Lower leg skin (tissue), 3 donors: ENCODE measurements at regions not wholly inside any gene's neighbourhood (a gene's known extent, or its start where the extent isn't known, plus 50 kb on each side); places are given as distances from the start of the nearest gene placed in this dataset.

Source experiments
- CTCF ChIP-seq, 3 donors: fragments of 450-650 bp; IDR thresholded peaks; one replicate each; pipeline ENCODE4 v1.5.1; 2016; ENCODE audit warnings: antibody characterized with exemption in 3 of 3, mild to moderate bottlenecking in 3 of 3, moderate library complexity in 2 of 3
- POLR2A ChIP-seq, 2 donors: fragments of 450-650 bp; IDR thresholded peaks; one replicate each; pipeline ENCODE4 v1.6.1; 2016 to 2017; ENCODE audit warnings: antibody characterized with exemption in 2 of 2, mild to moderate bottlenecking in 1 of 2, moderate library complexity in 1 of 2

DNA sequence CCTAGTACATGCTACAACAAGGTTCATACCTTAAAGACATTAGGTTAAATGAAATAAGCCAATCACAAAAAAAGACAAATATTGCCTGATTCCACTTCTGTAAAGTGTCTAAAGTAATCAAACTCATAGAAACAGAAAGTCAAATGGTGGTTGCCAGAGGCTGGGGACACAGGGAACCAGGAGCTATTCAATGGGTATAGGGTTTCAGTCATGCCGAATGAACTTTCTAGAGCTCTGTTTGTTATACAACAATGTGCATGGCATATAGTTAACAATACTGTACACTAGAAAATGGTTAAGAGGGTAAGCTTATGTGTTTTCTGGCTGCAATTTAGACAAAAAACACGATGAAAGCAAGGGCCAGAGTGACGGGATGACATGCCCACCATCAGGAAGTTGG, 70.8 kb upstream of the EGFLAM start:
- no peak for TF ChIP-seq CTCF (IDR thresholded peaks at IDR 0.05)
- no peak for TF ChIP-seq POLR2A (IDR thresholded peaks at IDR 0.05)
